Fibroblast of skin of abdomen (primary cell): ENCODE measurements at regions not wholly inside any gene's neighbourhood (a gene's known extent, or its start where the extent isn't known, plus 50 kb on each side); places are given as distances from the start of the nearest gene placed in this dataset.

ENCODE experiments used
- DNase-seq: peaks from one replicate; pipeline ENCODE4 v3.0.0-alpha.2; 2013

- no peak for DNase-seq
These were observed 269.5 kb upstream of the HTR2A start for GRCh38 chr13:47166336-47166735.

DNA sequence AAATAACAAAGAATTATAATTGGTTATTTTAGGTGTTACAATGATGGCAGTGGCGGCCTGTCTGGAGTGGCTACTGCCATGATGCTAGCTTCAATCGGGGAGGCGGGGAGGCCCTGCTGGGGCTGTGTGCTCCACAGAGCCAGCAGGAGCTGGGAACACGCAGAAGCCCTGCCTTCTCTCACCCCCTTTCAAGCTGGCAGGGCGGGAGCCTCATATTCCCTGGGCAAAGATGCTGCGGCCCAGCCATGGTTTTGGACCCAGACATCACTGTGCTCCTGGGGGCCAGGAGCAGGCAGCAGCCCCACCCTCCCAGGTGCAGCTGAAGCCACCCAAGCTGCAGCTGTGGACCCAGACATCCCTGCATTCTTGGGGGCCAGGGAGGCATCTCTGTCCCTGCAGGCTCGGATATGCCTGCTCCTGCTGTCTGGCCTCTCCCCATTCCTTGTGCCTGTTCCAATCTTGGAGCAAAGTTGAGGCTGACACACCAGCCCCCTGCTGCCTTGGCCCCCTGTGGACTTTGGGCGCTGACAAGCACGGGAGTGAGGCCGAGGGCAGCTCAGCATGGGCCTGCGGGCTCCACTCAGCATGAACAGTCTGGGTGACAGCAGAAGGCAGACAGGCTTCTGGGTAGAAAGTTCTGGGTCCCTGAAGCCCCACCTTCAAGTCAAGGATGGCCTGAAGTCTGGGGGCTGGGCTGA is 263.1 kb upstream of the HTR2A start:
- DNase-seq, result no peak

- DNase-seq, result no peak
These were observed 261.7 kb upstream of the HTR2A start for GRCh38 chr13:47158593-47158992.

- no peak for DNase-seq
These were observed 251.7 kb upstream of the HTR2A start for GRCh38 chr13:47148543-47148942.

GRCh38 chr13:47147812-47148119 is 250.9 kb upstream of the HTR2A start:
- no peak for DNase-seq

- no peak for DNase-seq
These were observed 250.3 kb upstream of the HTR2A start for GRCh38 chr13:47146991-47147811.

GRCh38 chr13:47146136-47146535 is 249.3 kb upstream of the HTR2A start:
- DNase-seq, result peak; percentile 48

DNA sequence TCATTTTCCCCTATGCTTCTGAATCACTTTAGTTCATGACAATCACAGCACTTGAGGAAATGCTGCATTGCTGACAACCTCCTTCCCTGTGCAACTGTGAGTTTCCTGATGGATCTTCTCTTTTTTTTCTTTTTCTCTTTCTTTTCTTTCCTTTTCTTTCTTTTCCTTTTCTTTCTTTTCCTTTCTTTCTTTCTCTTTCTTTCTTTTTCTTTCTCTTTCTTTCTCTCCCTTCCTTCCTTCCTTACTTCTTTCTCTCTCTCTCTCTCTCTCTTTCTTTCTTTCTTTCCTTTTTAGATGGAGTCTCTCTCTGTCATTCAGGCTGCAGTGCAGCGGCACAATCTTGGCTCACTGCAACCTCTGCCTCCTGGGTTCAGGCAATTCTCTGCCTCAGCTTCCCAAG is 247.9 kb upstream of the HTR2A start:
- no peak for DNase-seq

DNA sequence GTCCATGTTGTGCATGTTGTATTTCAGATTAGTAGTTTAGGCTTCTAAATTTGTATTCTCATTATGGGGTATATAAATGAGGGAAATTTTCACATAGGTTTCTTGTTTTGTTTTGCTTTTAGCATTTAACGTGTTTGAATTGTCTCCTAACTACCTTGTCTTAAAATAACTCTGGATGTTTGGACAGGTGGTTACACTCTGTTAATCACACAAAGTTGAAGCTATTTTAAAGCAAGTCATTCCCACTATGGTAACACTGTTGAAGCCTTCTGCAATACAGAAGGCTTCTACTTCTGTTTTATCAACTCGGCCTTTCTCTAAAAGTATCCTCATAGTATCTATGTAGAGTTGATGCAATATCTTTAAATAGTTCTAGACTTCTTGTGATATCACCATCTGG is 245.3 kb upstream of the HTR2A start:
- DNase-seq, result no peak

GRCh38 chr13:47139519-47139918 is 242.7 kb upstream of the HTR2A start:
- no peak for DNase-seq

GRCh38 chr13:47136504-47136941 is 239.7 kb upstream of the HTR2A start:
- DNase-seq, result no peak

DNA sequence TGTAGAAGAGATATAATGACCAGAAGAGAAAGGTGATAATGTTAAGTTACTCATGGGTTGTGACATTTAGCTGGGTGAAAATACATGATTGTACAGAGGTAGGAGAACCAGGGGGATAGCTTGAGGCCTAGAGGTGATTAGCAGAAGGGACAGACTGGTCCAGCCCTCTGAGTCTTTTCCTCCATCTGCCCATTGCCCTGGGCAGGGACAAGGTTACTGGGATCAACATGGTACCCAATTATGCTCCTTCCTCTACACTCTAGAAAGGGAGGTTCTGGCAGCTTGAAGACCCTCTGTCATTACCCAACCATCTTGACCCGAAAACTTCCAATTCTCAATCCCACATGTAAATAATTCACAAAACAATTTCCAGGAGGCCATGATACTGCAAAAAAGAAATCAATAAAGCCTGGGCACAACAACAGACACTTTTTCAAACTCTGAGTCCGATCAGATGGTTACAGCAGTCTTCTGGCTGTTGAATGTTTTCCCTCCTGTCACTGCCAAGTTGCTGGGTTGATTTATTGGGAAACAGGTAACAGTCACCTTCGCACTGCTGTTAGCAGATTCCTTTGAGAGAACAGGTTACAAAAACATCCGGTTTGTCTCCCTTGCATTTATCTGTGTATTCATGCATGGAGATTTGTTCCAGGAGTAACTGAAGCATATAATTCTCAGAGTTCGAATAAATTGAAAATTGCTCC is 239.1 kb upstream of the HTR2A start:
- no peak for DNase-seq

DNA sequence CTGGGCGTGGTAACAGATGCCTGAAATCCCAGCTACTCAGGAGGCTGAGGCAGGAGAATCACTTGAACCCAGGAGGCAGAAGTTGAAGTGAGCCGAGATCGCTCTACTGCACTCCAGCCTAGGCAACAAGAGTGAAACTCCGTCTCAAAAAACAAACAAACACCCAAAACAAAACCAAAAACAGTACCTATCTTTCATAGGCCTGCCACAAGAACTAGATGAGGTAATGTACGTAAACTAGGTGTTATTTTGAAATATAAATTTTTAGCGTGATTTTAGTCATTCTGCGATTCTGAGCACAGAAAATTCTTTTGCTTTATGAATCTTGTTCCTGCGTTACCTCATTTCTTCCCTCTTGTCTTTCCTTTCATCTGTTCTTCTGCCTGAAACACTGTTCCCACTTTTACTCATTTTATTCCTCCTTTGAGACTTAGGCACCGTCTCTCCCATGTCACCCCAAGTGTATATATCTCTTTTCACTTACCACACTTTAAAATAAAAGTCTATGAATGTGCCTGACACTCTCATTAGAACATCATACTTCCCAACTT is 238.2 kb upstream of the HTR2A start:
- DNase-seq, result no peak

DNA sequence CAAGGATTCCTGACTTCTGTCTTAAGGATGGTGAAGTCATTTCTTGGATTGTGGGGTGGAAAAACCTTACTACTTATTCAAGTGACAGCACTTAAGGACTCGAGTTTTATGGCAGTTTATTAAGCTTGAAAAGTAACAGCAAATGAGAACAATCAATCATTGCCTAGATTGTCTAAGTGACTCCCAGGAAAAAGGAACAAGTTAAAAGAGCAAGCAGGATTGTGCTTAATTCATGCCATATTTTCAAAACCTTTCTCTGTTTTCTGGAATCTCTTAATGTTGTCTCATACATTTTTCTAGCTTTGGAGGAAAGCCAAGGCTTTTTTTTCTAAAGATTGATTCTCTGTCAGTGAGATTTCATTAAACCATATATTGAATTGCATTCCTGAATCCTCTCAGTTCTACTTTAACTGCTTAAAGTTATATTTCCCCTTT is 236.2 kb upstream of the HTR2A start:
- DNase-seq, result peak; percentile 87

DNA sequence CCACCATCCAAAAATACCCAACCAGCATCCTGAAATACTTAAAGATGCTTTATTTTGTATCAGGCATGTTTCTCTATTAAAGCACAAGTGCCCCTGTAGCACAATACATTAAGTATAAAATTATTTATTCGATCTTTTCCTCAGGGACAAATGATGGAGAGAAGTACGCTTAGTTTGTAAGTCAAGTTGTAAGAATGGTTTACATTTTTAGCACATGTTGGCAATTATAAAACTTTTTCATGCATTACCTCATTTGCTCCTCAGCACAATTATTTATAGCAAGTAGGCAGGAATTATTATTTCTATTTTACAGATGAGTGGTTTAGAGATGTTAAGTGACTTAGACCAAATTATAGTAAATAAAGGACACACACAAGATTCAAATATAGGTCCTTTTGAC is 232.6 kb upstream of the HTR2A start:
- peak; percentile 17 for DNase-seq

- DNase-seq, result no peak
These were observed 229.6 kb upstream of the HTR2A start for GRCh38 chr13:47126432-47126831.

DNA sequence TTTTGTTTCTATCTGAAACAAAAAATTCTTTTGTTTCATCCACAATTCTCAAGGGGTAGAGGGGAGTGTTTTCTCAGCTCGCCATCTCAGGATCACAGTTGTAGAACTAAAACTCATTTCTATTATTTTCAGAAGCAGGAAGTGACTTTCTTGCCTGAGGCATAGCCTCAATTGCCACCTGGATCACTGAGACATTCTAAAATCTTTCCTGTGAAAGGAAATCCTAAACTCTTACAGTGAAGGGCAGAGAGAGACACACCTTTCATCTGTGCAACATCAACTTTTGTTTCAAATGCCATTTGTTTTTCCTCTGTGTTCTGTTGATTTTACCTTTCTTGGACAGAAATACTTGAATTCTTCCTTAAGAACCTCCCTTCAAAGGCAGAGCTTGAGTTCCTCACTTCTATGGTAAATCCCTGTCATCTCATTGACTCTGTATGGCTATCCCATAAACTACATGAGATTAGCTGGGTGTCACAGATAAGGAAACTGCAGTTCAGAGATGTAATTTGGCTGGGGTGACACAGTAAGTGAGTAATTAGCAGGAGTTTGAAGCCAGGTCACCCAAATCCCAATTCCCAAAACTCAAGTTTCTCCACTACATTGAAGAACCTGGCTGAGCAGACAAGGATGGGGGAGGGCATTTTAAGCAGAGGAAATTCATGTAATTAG is 224.4 kb upstream of the HTR2A start:
- DNase-seq, result no peak

DNA sequence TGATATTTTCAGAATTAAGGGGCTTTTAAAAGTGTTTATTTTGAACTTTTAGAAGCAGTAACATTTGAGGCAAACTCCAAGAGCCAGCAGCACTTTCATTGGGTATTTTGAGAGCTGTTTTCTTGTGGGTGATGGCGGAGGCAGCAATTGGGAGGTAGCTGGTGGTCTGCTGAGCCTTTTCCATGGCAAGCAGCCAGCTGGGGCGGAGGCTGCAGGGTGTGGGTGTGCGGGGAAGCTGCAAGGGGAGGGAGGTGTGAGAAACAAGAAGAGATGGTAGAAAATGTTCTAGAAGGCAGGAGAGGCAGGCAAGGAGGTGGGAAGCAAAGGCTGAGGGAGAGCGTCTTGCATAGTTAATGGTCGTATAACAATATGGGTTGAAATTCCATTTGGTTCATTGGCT is 223.4 kb upstream of the HTR2A start:
- DNase-seq, result no peak

GRCh38 chr13:47119575-47120235 is 222.9 kb upstream of the HTR2A start:
- peak; percentile 58 for DNase-seq

DNA sequence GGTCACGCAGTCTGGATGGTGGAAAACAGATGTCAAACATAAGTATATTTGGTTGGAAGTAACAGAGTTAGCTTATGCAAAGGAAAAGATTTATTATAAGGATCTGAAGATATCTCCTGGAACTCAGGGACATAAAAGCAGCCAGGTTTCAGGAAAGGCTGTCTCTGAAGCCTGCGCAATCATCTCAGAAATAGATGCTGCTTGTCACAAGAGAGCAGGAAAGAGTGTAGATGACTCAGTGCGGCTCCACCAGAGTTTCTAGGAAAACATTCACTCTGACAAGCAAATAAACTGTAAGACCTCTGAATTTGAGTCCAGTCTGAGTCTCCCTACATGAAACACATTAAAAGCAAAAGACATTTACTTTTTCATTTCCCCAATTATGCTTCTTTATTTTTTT is 220.4 kb upstream of the HTR2A start:
- DNase-seq, result peak; percentile 70

DNA sequence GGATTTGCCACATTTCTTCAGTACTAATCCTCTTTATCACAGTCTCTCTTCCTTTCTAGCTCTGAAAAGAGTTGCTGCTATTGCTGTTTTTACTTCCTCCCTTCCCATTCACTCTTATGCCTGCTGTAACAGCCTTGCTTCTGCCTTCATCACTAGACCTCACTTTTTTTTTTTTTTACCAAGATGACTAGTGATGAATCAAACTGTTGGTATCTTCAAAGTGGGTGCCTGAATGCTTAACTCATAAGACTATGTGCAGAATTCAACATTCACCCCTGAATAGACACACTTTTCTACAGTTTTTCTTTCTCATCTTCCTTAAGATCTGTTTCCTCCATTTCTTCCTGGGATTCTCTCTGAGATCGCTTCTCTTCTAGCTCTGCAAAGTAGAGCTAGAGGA is 217.2 kb upstream of the HTR2A start:
- DNase-seq, result peak; percentile 87

DNA sequence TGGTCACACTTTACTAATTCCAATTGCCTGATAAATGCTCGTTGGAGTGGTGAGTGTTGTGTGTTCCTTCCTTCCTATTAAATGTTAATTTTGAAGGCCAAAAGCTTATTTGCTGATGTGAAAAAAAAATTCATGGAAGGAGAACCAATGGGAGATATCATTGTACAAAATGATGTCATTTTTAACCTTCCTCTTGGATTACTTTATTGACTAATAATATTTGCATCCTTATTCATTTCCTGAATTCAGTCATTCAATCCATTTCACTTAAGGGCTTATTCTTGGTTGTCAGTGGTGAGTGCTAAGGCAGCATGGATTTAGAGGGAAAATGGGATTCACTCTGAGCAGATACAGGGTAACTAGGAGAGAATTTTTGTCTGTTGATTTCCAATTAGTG is 216.0 kb upstream of the HTR2A start:
- DNase-seq, result no peak
